ENCODE measurements at regions not wholly inside any gene's neighbourhood (a gene's known extent, or its start where the extent isn't known, plus 50 kb on each side); places are given as distances from the start of the nearest gene placed in this dataset.

DNA sequence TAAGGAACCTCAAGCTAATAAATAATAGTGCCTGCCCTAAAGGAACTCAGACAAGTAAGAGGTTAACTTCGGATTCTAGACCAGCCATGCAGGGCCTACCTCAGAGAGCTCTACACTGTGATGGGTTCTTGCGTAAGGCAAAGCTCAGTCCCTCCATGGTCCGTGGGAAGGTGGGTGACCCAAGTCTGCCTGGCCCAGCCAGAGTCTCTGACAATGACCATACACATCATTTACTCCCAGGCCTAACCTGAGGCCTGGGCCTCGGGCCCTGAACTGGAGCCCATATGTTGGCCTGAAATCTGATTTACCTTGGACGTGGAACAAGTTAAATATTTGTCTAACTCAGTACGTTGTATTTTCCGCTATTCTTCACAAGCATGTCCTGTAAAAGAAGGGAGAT, 55.1 kb downstream of the TMEM174 start:
- no peak for DNase-seq (ENCODE audit: low read depth)
